ENCODE measurements at regions not wholly inside any gene's neighbourhood (a gene's known extent, or its start where the extent isn't known, plus 50 kb on each side); places are given as distances from the start of the nearest gene placed in this dataset.

DNA sequence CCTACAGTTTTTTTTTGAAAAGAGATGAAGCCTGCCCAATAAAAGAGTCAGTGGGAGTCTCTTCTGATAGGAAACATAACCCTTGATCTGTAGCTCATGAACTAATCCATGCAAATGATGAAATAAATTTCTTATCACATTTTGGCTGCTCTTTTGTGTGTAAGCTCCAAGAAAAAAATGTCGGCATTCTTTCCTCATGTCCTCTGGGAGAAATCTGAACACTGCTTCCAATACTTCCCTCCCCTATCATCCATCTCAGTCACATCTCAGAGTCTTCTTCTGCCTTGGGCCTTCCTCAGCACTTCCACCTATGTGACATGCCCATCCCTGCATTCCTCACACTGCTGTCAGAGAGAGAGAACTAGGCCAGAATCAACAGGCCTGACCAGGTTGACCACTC is 395.7 kb upstream of the ST6GAL2 start:
- TF ChIP-seq EZH2 (IDR thresholded peaks at IDR 0.05; ENCODE audit: borderline replicate concordance), result no peak
- TF ChIP-seq, protein P1, sequence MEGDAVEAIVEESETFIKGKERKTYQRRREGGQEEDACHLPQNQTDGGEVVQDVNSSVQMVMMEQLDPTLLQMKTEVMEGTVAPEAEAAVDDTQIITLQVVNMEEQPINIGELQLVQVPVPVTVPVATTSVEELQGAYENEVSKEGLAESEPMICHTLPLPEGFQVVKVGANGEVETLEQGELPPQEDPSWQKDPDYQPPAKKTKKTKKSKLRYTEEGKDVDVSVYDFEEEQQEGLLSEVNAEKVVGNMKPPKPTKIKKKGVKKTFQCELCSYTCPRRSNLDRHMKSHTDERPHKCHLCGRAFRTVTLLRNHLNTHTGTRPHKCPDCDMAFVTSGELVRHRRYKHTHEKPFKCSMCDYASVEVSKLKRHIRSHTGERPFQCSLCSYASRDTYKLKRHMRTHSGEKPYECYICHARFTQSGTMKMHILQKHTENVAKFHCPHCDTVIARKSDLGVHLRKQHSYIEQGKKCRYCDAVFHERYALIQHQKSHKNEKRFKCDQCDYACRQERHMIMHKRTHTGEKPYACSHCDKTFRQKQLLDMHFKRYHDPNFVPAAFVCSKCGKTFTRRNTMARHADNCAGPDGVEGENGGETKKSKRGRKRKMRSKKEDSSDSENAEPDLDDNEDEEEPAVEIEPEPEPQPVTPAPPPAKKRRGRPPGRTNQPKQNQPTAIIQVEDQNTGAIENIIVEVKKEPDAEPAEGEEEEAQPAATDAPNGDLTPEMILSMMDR (IDR thresholded peaks at IDR 0.05; ENCODE audit: poor library complexity), result no peak

All from hepatocyte (in vitro differentiated cells).